ENCODE measurements at regions not wholly inside any gene's neighbourhood (a gene's known extent, or its start where the extent isn't known, plus 50 kb on each side); places are given as distances from the start of the nearest gene placed in this dataset.

DNA sequence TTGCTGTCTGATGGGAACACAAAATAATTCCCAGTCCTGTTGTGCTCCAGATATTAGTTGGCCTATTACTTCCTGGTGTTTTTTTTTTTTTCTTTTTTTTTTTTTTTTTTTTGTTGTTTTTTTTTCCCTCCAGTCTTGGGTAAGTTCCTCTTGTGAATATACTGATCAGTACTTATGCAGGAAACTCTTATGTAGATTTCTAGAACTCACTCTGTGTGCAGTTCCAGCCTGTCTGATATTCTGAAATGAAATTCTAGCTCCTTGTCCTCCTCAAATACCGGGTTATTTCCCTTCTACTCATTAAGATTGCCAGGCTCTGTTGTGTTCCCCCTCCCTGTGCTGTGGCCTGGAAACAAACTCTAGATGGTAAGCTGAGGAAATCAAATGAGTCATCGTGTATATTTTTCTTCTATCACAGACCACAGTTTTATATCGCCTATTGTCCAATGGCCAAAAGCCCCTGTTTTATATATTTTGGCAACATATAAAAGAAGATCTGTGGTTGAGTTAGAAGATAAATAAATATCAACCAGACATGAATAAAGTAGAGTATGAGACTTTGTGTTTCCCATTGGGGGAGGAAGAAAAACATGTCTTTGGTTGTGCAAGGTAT is 124.3 kb upstream of the UGT8 start:
- Histone ChIP-seq H3K27ac (no peak overlapping the region), H3K27me3 (no peaks in the 10 kb centered on the region), H3K36me3 (replicated peaks in 1 of 2) (no peaks in the 10 kb centered on the region), H3K4me3 (no peak overlapping the region), H3K4me1 (replicated peaks in 1 of 2) (no peaks in the 10 kb centered on the region), H3K9me3 (replicated peaks in 1 of 3) (no peaks in the 10 kb centered on the region)
- no peak for DNase-seq
- no peak for TF ChIP-seq POLR2A (IDR thresholded peaks at IDR 0.05)
- TF ChIP-seq, protein P1, sequence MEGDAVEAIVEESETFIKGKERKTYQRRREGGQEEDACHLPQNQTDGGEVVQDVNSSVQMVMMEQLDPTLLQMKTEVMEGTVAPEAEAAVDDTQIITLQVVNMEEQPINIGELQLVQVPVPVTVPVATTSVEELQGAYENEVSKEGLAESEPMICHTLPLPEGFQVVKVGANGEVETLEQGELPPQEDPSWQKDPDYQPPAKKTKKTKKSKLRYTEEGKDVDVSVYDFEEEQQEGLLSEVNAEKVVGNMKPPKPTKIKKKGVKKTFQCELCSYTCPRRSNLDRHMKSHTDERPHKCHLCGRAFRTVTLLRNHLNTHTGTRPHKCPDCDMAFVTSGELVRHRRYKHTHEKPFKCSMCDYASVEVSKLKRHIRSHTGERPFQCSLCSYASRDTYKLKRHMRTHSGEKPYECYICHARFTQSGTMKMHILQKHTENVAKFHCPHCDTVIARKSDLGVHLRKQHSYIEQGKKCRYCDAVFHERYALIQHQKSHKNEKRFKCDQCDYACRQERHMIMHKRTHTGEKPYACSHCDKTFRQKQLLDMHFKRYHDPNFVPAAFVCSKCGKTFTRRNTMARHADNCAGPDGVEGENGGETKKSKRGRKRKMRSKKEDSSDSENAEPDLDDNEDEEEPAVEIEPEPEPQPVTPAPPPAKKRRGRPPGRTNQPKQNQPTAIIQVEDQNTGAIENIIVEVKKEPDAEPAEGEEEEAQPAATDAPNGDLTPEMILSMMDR (IDR thresholded peaks at IDR 0.05): no peak
- intact Hi-C loops (cut with DNase I): no loop called here
- WGBS, 4 donors: 62 to 74% (median 71%) methylated on average over 3 of the region's 3 CpGs

GRCh38 chr4:114476310-114476709 is 122.3 kb upstream of the UGT8 start:
- TF ChIP-seq, protein P1 (IDR thresholded peaks at IDR 0.05): no peak
- no peak for TF ChIP-seq POLR2A (IDR thresholded peaks at IDR 0.05)
- Histone ChIP-seq H3K27me3 (no peaks in the 10 kb centered on the region), H3K27ac (no peak overlapping the region), H3K4me3 (no peak overlapping the region), H3K4me1 (replicated peaks in 1 of 2) (no peaks in the 10 kb centered on the region), H3K36me3 (replicated peaks in 1 of 2) (no peaks in the 10 kb centered on the region), H3K9me3 (replicated peaks in 1 of 3) (no peaks in the 10 kb centered on the region)
- intact Hi-C loops (cut with DNase I): no loop called here
- 88 to 92% (median 90%) methylated on average over 9 of the region's 9 CpGs for WGBS, 4 donors
- no peak for DNase-seq

GRCh38 chr4:114479595-114479994 is 119.0 kb upstream of the UGT8 start:
- Histone ChIP-seq H3K9me3 (replicated peaks in 1 of 3) (no peaks in the 10 kb centered on the region), H3K4me1 (replicated peaks in 1 of 2) (no peaks in the 10 kb centered on the region), H3K27me3 (no peaks in the 10 kb centered on the region), H3K4me3 (no peak overlapping the region), H3K36me3 (replicated peaks in 1 of 2) (no peaks in the 10 kb centered on the region), H3K27ac (no peak overlapping the region)
- intact Hi-C loops (cut with DNase I): no loop called here
- 57 to 78% (median 72%) methylated on average over 3 of the region's 3 CpGs for WGBS, 4 donors
- TF ChIP-seq, protein P1 (IDR thresholded peaks at IDR 0.05): no peak
- TF ChIP-seq POLR2A (IDR thresholded peaks at IDR 0.05): no peak
- DNase-seq: no peak

DNA sequence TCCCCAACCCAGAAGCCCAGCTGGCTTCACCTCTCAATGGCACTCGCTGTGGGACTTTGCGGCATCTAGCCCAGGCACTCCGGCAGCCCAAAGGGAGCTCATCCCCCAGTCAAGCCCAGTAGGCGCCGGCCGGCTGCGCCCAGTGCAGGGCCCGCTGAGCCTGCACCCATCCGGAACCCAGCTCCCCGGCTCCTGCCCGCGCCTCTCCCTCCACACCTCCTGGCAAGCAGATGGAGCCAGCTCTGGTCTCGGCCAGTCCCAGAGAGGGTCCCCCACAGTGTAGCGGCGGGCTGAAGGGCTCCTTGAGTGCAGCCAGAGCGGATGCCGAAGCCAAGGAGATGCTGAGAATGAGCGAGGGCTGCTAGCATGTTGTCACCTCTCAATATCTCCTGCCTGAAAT is 116.8 kb upstream of the UGT8 start:
- Histone ChIP-seq H3K9me3 (replicated peaks in 1 of 3) (no peaks in the 10 kb centered on the region), H3K27me3 (no peaks in the 10 kb centered on the region), H3K27ac (no peak overlapping the region), H3K4me1 (replicated peaks in 1 of 2) (no peaks in the 10 kb centered on the region), H3K36me3 (replicated peaks in 1 of 2) (no peaks in the 10 kb centered on the region), H3K4me3 (no peak overlapping the region)
- intact Hi-C loops (cut with DNase I): no loop called here
- DNase-seq: no peak
- no peak for TF ChIP-seq POLR2A (IDR thresholded peaks at IDR 0.05)
- TF ChIP-seq, protein P1 (IDR thresholded peaks at IDR 0.05): no peak
- WGBS, 4 donors: 84 to 88% (median 86%) methylated on average over 9 to 18 of the region's 18 CpGs

Measured in adrenal gland (tissue), 9 donors.